HCT116 (cell line): ENCODE measurements at regions not wholly inside any gene's neighbourhood (a gene's known extent, or its start where the extent isn't known, plus 50 kb on each side); places are given as distances from the start of the nearest gene placed in this dataset.

Experiments
- CTCF ChIP-seq, 3 experiments: fragments of 200-600 bp in 1 of 3; sonication (generic) in 1 of 3; IDR thresholded peaks in 2 of 3; conservative IDR thresholded peaks in 1 of 3; 2 replicates each; pipeline ENCODE4 v1.5.1; 2012 to 2017; ENCODE audit warnings: low read depth in 2 of 3, low read length in 2 of 3, antibody characterized with exemption in 1 of 3, borderline replicate concordance in 1 of 3, control low read depth in 1 of 3, mild to moderate bottlenecking in 1 of 3, mixed read lengths in 1 of 3, mixed run types in 1 of 3, moderate library complexity in 1 of 3; ENCODE audit not compliant: insufficient read depth in 1 of 3
- EGR1 ChIP-seq: IDR thresholded peaks from 2 replicates; pipeline ENCODE4 v1.6.1; 2012; ENCODE audit warnings: low read depth
- ELF1 ChIP-seq: IDR thresholded peaks from 2 replicates; pipeline ENCODE4 v1.6.1; 2012; ENCODE audit warnings: low read depth, borderline replicate concordance
- EZH2 ChIP-seq: fragments of 200-600 bp; sonication (generic); IDR thresholded peaks from 2 replicates; pipeline ENCODE4 v1.6.1; 2017; ENCODE audit warnings: antibody characterized with exemption, mixed run types
- EZH2phosphoT487 ChIP-seq: fragments of 200-600 bp; IDR thresholded peaks from 2 replicates; pipeline ENCODE4 v1.6.1; 2018; ENCODE audit warnings: antibody characterized with exemption, borderline replicate concordance
- MAX ChIP-seq: IDR thresholded peaks from 2 replicates; pipeline ENCODE4 v1.6.1; 2012
- POLR2A ChIP-seq: IDR thresholded peaks from 2 replicates; pipeline ENCODE4 v1.7.0; 2011; ENCODE audit warnings: borderline replicate concordance; ENCODE audit not compliant: insufficient read depth, insufficient read length; ENCODE audit errors: extremely low read depth
- REST ChIP-seq: IDR thresholded peaks from 2 replicates; pipeline ENCODE4 v1.6.1; 2012; ENCODE audit warnings: low read depth
- SIN3A ChIP-seq: IDR thresholded peaks from 2 replicates; pipeline ENCODE4 v1.6.1; 2012; ENCODE audit warnings: low read depth
- SP1 ChIP-seq: IDR thresholded peaks from 2 replicates; pipeline ENCODE4 v1.6.1; 2012; ENCODE audit warnings: low read depth
- YY1 ChIP-seq: IDR thresholded peaks from 2 replicates; pipeline ENCODE4 v1.6.1; 2011; ENCODE audit warnings: low read length, low read depth, moderate library complexity, mild to moderate bottlenecking; ENCODE audit not compliant: insufficient replicate concordance; ENCODE audit errors: extremely low read depth
- ZNF274 ChIP-seq: fragments of 200-500 bp; sonication (Bioruptor generic); IDR thresholded peaks from 2 replicates; pipeline ENCODE4 v1.6.1; 2014; ENCODE audit warnings: mild to moderate bottlenecking, low read depth, low read length, inconsistent platforms

- TF ChIP-seq EZH2 (no peak), CTCF (IDR thresholded peaks at IDR 0.05 in 2 of 3, conservative IDR thresholded peaks at IDR 0.05 in 1 of 3; ENCODE audit: borderline replicate concordance in 1 of 3, insufficient read depth in 1 of 3, low read depth in 2 of 3, low read length in 2 of 3) (no peak), REST (no peak), MAX (no peak), EGR1 (no peak), EZH2phosphoT487 (no peak), YY1 (no peak), SP1 (no peak), POLR2A (no peak), ELF1 (no peak), SIN3A (no peak), ZNF274 (no peak)
Measured at GRCh38 chr1:72918940-72919339, 636.6 kb upstream of the NEGR1 start.
